SK-N-SH treated with all-trans-retinoic acid at 6 μM for 48 hours (cell line): ENCODE measurements at regions not wholly inside any gene's neighbourhood (a gene's known extent, or its start where the extent isn't known, plus 50 kb on each side); places are given as distances from the start of the nearest gene placed in this dataset.
A peak's percentile ranks its signal among the peaks of the same experiment; 100 is the strongest.

Source experiments
- ATAC-seq: fragments of 200-7000 bp; cut with Tn5 transposase; 3 replicates; pipeline ENCODE4 v1.9.1; 2020; ENCODE audit warnings: mild to moderate bottlenecking, moderate library complexity
- BACH2 ChIP-seq: fragments of 250-450 bp; sonication (Bioruptor Pico); IDR thresholded peaks from 2 replicates; pipeline ENCODE4 v1.9.0; 2021; ENCODE audit warnings: mild to moderate bottlenecking, borderline replicate concordance
- CREB5 ChIP-seq: fragments of 250-450 bp; sonication (Bioruptor Pico); IDR thresholded peaks from 2 replicates; pipeline ENCODE4 v1.5.1; 2020; ENCODE audit warnings: low read depth, mild to moderate bottlenecking, moderate library complexity
- CSDC2 ChIP-seq: fragments of 250-450 bp; sonication (Bioruptor Pico); IDR thresholded peaks from 2 replicates; pipeline ENCODE4 v1.5.0; 2020; ENCODE audit warnings: mild to moderate bottlenecking, moderate library complexity
- ESRRG ChIP-seq: fragments of 250-450 bp; sonication (Bioruptor Pico); IDR thresholded peaks from 2 replicates; pipeline ENCODE4 v1.6.1; 2021; ENCODE audit warnings: mild to moderate bottlenecking
- GLIS3 ChIP-seq: fragments of 250-450 bp; sonication (Bioruptor Pico); IDR thresholded peaks from 2 replicates; pipeline ENCODE4 v1.5.0; 2020; ENCODE audit warnings: mild to moderate bottlenecking, moderate library complexity
- ISL1 ChIP-seq: fragments of 250-450 bp; sonication (Bioruptor Pico); IDR thresholded peaks from 2 replicates; pipeline ENCODE4 v2.1.2; 2022; ENCODE audit warnings: mild to moderate bottlenecking, moderate library complexity
- PATZ1 ChIP-seq: fragments of 250-450 bp; sonication (Bioruptor Pico); IDR thresholded peaks from 2 replicates; pipeline ENCODE4 v1.8.0; 2020; ENCODE audit warnings: mild to moderate bottlenecking, moderate library complexity, borderline replicate concordance
- POU6F1 ChIP-seq: fragments of 250-450 bp; sonication (Bioruptor Pico); IDR thresholded peaks from 2 replicates; pipeline ENCODE4 v1.8.0; 2021; ENCODE audit warnings: low read depth, mild to moderate bottlenecking, moderate library complexity, borderline replicate concordance
- PPARA ChIP-seq: fragments of 250-450 bp; sonication (Bioruptor Pico); IDR thresholded peaks from 2 replicates; pipeline ENCODE4 v1.5.0; 2020; ENCODE audit warnings: mild to moderate bottlenecking, borderline replicate concordance
- RARB ChIP-seq: fragments of 250-450 bp; sonication (Bioruptor Pico); IDR thresholded peaks from 2 replicates; pipeline ENCODE4 v1.8.0; 2021; ENCODE audit warnings: mild to moderate bottlenecking, moderate library complexity
- SNAI2 ChIP-seq: fragments of 250-450 bp; sonication (Bioruptor Pico); IDR thresholded peaks from 2 replicates; pipeline ENCODE4 v1.5.0; 2020; ENCODE audit warnings: mild to moderate bottlenecking, moderate library complexity
- TCF4 ChIP-seq: fragments of 250-450 bp; sonication (Bioruptor Pico); IDR thresholded peaks from 2 replicates; pipeline ENCODE4 v1.8.0; 2021; ENCODE audit warnings: mild to moderate bottlenecking, moderate library complexity, borderline replicate concordance
- TOX ChIP-seq: fragments of 250-450 bp; sonication (Bioruptor Pico); IDR thresholded peaks from 2 replicates; pipeline ENCODE4 v1.8.0; 2021; ENCODE audit warnings: mild to moderate bottlenecking, moderate library complexity, borderline replicate concordance
- TSHZ2 ChIP-seq: fragments of 250-450 bp; sonication (Bioruptor Pico); IDR thresholded peaks from 2 replicates; pipeline ENCODE4 v1.5.0; 2020; ENCODE audit warnings: mild to moderate bottlenecking, moderate library complexity
- ZC3H10 ChIP-seq: fragments of 250-450 bp; sonication (Bioruptor Pico); IDR thresholded peaks from 2 replicates; pipeline ENCODE4 v1.5.1; 2021; ENCODE audit warnings: mild to moderate bottlenecking, moderate library complexity
- ZFP3 ChIP-seq: fragments of 250-450 bp; sonication (Bioruptor Pico); IDR thresholded peaks from 2 replicates; pipeline ENCODE4 v1.5.0; 2020; ENCODE audit warnings: mild to moderate bottlenecking, moderate library complexity
- ZFP30 ChIP-seq: fragments of 450-650 bp; formaldehyde crosslinking; IDR thresholded peaks from 2 replicates; pipeline ENCODE4 v1.5.0; 2022; ENCODE audit warnings: mild to moderate bottlenecking, moderate library complexity
- ZNF565 ChIP-seq: fragments of 450-650 bp; formaldehyde crosslinking; conservative IDR thresholded peaks from 2 replicates; pipeline ENCODE4 v1.5.0; 2020; ENCODE audit warnings: low read depth, mild to moderate bottlenecking, moderate library complexity
- ZNF70 ChIP-seq: fragments of 450-650 bp; formaldehyde crosslinking; IDR thresholded peaks from 2 replicates; pipeline ENCODE4 v1.5.0; 2020; ENCODE audit warnings: mild to moderate bottlenecking, moderate library complexity
- ZNF8 ChIP-seq: fragments of 450-650 bp; formaldehyde crosslinking; IDR thresholded peaks from 2 replicates; pipeline ENCODE4 v1.5.0; 2020; ENCODE audit warnings: mild to moderate bottlenecking, moderate library complexity

GRCh38 chr3:181250714-181251113 lies 261.2 kb upstream of the DNAJC19 start:
- TF ChIP-seq CSDC2, result no peak
- no peak for TF ChIP-seq ZNF8 (CRISPR knock-in tag)
- no peak for TF ChIP-seq CREB5 (CRISPR knock-in tag)
- no peak for TF ChIP-seq PATZ1 (CRISPR knock-in tag)
- TF ChIP-seq SNAI2 (CRISPR knock-in tag), result no peak
- TF ChIP-seq POU6F1 (CRISPR knock-in tag), result no peak
- ATAC-seq, result no peak

GRCh38 chr3:181239441-181239840 lies 249.9 kb upstream of the DNAJC19 start:
- TF ChIP-seq ZFP3 (CRISPR knock-in tag) (no peak), ZC3H10 (CRISPR knock-in tag) (no peak), TCF4 (CRISPR knock-in tag) (peak; percentile 45; the same call in 1 of the 2 replicates)
- ATAC-seq, result no peak

- no peak for ATAC-seq
- TF ChIP-seq RARB (CRISPR knock-in tag) (no peak), ISL1 (CRISPR knock-in tag) (no peak), CSDC2 (no peak), PPARA (CRISPR knock-in tag) (no peak), ZNF70 (CRISPR knock-in tag) (no peak), TOX (CRISPR knock-in tag) (no peak), GLIS3 (CRISPR knock-in tag) (no peak), ZNF565 (CRISPR knock-in tag) (no peak), ZFP30 (CRISPR knock-in tag) (no peak), TSHZ2 (CRISPR knock-in tag) (no peak), PATZ1 (CRISPR knock-in tag) (no peak), ESRRG (CRISPR knock-in tag) (no peak), TCF4 (CRISPR knock-in tag) (no peak), ZFP3 (CRISPR knock-in tag) (no peak), ZNF8 (CRISPR knock-in tag) (no peak), POU6F1 (CRISPR knock-in tag) (no peak), BACH2 (CRISPR knock-in tag) (no peak)
These were observed 240.7 kb upstream of the DNAJC19 start for GRCh38 chr3:181230258-181230657.
